Coronary artery (tissue), 2 donors: ENCODE measurements at regions not wholly inside any gene's neighbourhood (a gene's known extent, or its start where the extent isn't known, plus 50 kb on each side); places are given as distances from the start of the nearest gene placed in this dataset.

Source experiments
- DNase-seq: peaks from one replicate; pipeline ENCODE4 v3.0.0-alpha.2; 2017; ENCODE audit warnings: low spot score
- H3K27ac ChIP-seq, 2 donors: fragments of 200-600 bp; sonication (generic); one replicate each; pipeline ENCODE4 v1.5.1; 2016 to 2019
- H3K4me3 ChIP-seq: fragments of 200-600 bp; sonication (generic); 2 replicates; pipeline ENCODE4 v1.5.1; 2016; ENCODE audit warnings: mild to moderate bottlenecking, moderate library complexity
- TF ChIP-seq, protein P1 (sequence below): fragments of 200-600 bp; sonication (generic); IDR thresholded peaks from one replicate; pipeline ENCODE4 v1.5.1; 2019; ENCODE audit warnings: antibody characterized with exemption

DNA sequence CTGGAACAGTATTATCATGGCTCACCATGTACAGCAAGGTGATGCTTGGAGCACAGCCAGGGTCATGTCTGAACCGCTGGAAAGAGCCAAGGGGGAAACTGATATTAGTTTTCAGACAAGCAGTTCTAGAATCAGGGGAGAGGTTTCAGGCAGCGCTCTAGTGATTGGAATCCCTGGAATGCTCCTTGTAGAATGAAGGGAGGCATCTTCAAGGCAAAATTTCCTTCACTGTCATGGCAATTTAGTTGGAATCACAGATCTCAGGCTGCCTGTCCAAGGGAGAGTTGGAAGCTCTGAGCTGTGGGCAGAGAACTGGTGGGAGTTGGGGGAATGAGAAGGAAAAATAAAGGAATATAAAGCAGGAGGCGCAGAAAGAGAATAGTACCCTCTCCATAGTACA lies 737.1 kb downstream of the PTPRU start:
- TF ChIP-seq, protein P1, sequence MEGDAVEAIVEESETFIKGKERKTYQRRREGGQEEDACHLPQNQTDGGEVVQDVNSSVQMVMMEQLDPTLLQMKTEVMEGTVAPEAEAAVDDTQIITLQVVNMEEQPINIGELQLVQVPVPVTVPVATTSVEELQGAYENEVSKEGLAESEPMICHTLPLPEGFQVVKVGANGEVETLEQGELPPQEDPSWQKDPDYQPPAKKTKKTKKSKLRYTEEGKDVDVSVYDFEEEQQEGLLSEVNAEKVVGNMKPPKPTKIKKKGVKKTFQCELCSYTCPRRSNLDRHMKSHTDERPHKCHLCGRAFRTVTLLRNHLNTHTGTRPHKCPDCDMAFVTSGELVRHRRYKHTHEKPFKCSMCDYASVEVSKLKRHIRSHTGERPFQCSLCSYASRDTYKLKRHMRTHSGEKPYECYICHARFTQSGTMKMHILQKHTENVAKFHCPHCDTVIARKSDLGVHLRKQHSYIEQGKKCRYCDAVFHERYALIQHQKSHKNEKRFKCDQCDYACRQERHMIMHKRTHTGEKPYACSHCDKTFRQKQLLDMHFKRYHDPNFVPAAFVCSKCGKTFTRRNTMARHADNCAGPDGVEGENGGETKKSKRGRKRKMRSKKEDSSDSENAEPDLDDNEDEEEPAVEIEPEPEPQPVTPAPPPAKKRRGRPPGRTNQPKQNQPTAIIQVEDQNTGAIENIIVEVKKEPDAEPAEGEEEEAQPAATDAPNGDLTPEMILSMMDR, result no peak
- peak; percentile 24 for DNase-seq
- Histone ChIP-seq H3K4me3 (no peak overlapping the region), H3K27ac (no peak overlapping the region)

DNA sequence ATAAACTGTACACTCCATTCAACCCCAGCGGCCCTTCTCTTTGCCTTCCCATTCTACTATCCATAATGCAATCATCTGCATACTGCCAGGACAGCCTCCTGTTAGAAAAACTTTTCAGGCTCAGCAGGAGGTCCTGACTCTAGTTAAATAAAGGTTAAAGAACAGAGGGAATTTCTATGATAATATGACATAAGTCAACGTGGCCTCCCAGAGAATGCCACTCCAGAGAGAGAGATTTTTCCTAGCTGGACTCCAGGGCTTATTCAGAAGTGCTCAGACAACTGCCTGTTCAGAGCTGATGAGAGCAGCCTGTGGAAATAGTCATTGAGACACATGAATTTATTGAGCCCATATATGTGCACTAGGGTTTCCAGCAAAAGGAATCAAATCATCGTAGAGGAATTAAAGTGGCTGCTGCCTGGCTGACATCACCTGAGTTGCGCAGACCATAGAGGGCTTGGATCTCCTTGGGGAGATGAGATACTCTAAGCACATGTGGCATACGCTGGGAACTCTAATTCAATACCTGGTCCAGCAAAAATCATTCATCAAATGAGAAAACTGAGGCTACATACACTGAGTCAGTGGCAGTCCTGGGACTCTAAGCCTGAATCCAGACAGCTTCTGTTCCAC lies 736.2 kb downstream of the PTPRU start:
- Histone ChIP-seq H3K27ac (no peak overlapping the region), H3K4me3 (no peak overlapping the region)
- TF ChIP-seq, protein P1, result no peak
- DNase-seq, result peak; percentile 16

DNA sequence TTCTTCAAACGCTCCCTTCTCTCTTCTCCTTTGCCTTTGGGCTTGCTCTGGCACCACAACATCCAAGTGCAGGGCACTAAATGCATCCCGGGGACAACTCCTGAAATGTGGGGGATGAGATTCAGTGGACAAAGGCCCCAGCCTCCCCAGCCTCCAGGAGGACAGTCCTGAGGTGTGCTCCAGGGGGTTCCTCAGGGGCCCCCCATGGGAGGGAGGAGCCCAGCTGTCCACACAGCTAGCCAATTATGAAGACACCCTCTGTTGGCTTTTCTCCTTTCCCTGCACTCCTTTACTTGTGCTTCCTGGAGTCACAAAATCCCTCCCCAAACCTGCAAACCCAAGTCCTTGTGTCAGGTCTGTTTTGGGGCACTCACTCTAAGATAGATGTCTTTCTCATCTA lies 735.4 kb downstream of the PTPRU start:
- no peak overlapping the region for H3K4me3 ChIP-seq
- peak; percentile 52 for DNase-seq
- no peak overlapping the region for H3K27ac ChIP-seq
- TF ChIP-seq, protein P1, result no peak

DNA sequence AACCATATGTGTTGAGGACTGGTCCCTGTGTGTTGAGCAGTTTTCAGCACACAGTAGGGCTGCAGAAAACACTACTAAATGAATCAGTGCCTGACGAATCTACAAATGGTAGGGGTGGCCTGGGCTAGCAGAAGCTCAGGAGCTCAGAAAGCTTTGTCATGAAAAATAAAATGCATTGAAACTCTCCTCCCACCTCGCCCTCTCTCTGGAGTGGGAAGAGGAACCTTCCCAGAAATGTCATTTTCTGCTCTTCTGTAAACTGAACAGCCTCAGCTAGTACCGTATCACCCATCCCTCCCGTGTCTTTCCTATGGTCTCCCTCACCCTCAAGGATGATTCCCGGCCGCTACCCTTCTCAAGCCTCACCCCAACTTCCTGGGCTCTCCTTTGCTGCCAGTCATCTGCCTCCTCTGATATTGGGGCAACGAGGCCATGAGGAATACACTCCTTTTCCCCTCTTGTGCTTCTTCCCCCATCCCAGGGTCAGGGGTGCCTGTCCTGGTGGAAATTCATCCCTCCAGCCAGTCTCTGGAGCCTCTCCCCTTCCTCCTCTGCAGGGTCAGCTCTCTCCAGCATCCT lies 734.5 kb downstream of the PTPRU start:
- DNase-seq, result peak; percentile 38
- TF ChIP-seq, protein P1, result no peak
- H3K27ac ChIP-seq, result no peak overlapping the region
- H3K4me3 ChIP-seq, result no peak overlapping the region

DNA sequence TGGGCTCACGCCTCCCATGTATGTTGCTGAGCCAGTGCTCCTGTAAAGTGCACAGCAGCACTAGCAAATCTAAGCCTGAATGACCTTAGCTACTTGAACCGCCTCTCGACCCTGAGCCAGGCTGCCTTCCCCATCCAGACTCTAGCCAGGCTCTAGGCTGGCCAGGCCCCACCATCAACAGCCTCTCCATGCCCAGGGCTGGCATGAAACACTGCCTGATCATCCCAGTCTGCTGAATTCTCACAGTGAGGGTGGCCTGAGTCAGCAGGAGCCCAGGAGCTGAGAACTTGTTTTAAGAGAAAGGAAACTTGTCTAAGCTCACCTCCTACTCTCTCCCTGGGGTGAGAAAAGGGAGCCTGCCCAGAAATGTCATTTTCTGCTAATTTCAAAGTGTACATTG lies 733.3 kb downstream of the PTPRU start:
- DNase-seq, result peak; percentile 49
- Histone ChIP-seq H3K27ac (no peak overlapping the region), H3K4me3 (no peak overlapping the region)
- TF ChIP-seq, protein P1, result no peak

DNA sequence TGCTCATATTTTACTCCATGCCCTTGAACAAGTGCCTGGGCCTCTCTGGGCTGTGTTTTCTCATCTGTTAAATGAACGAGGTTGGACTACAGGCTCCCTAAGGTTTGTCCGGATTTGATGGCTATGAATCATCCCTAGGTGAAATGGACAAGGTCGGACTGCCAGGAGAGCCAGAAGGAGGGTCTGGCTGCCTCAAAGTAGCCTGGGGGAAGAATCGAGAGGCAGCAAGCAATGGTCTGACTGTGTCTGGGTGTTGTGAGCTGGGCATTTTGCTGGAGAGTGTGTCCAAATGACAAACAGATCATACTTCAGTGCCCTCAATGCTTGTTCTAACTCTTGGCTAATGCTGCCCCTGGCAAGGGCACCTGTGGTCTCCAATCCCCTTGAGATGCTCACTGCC lies 730.9 kb downstream of the PTPRU start:
- Histone ChIP-seq H3K27ac (no peak overlapping the region), H3K4me3 (no peak overlapping the region)
- DNase-seq, result peak; percentile 31
- TF ChIP-seq, protein P1, result no peak

DNA sequence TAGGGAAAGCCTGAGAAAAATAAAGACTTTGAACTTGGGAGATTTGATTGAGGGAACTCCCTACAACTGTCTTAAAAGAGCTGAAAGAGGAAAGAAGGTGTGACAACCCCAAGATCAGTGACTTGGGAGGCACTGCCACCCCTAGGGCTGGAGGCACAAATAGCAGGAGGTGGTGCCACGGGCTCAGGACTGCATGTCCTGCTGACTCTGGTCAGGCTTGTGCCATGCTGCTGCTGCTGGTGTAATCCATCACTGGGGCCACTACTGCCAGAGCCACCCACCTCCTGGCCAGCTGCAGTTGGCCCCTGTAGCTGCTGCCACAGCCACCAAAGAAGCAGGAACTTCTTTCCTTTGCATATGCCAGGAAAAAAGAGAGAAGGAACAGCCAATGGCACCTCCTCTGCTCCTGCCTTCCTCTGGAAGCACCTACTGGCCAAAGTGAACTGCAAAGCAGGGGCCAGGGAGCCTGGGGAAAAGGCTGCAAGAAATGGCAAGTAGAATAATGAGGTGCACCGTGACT lies 730.3 kb downstream of the PTPRU start:
- Histone ChIP-seq H3K27ac (no peak overlapping the region), H3K4me3 (no peak overlapping the region)
- DNase-seq, result peak; percentile 41
- TF ChIP-seq, protein P1, result no peak
